ENCODE measurements at regions not wholly inside any gene's neighbourhood (a gene's known extent, or its start where the extent isn't known, plus 50 kb on each side); places are given as distances from the start of the nearest gene placed in this dataset.

GRCh38 chr6:21478883-21479539, 114.5 kb upstream of the SOX4 start:
- DNase-seq, result no peak

- no peak for DNase-seq
Observed at GRCh38 chr6:21486115-21486514, 107.4 kb upstream of the SOX4 start.

GRCh38 chr6:21489826-21490225, 103.7 kb upstream of the SOX4 start:
- DNase-seq, result no peak

- no peak for DNase-seq
Observed at GRCh38 chr6:21491955-21492354, 101.6 kb upstream of the SOX4 start.

GRCh38 chr6:21494505-21494904, 99.0 kb upstream of the SOX4 start:
- DNase-seq, result no peak

- no peak for DNase-seq
Observed at GRCh38 chr6:21496196-21496595, 97.4 kb upstream of the SOX4 start.

GRCh38 chr6:21496706-21497105, 96.8 kb upstream of the SOX4 start:
- DNase-seq, result no peak

GRCh38 chr6:21500314-21501020, 93.1 kb upstream of the SOX4 start:
- no peak for DNase-seq

GRCh38 chr6:21501021-21501354, 92.6 kb upstream of the SOX4 start:
- DNase-seq, result no peak

GRCh38 chr6:21501815-21502214, 91.7 kb upstream of the SOX4 start:
- no peak for DNase-seq

- DNase-seq, result no peak
Observed at GRCh38 chr6:21502682-21503081, 90.9 kb upstream of the SOX4 start.

GRCh38 chr6:21504790-21505189, 88.8 kb upstream of the SOX4 start:
- DNase-seq, result no peak

GRCh38 chr6:21505574-21505990, 88.0 kb upstream of the SOX4 start:
- no peak for DNase-seq

GRCh38 chr6:21506126-21506525, 87.4 kb upstream of the SOX4 start:
- DNase-seq, result no peak

- DNase-seq, result no peak
Observed at GRCh38 chr6:21507811-21508210, 85.7 kb upstream of the SOX4 start.

GRCh38 chr6:21508753-21509152, 84.8 kb upstream of the SOX4 start:
- no peak for DNase-seq

GRCh38 chr6:21511891-21512550, 81.5 kb upstream of the SOX4 start:
- DNase-seq, result no peak

- DNase-seq, result no peak
Observed at GRCh38 chr6:21514288-21514687, 79.3 kb upstream of the SOX4 start.

- DNase-seq, result no peak
Observed at GRCh38 chr6:21518317-21518716, 75.2 kb upstream of the SOX4 start.

- no peak for DNase-seq
Observed at GRCh38 chr6:21519642-21520041, 73.9 kb upstream of the SOX4 start.

- no peak for DNase-seq
Observed at GRCh38 chr6:21521276-21521675, 72.3 kb upstream of the SOX4 start.

- DNase-seq, result no peak
Observed at GRCh38 chr6:21522143-21522747, 71.3 kb upstream of the SOX4 start.

- DNase-seq, result no peak
Observed at GRCh38 chr6:21522797-21523456, 70.6 kb upstream of the SOX4 start.

Measured in activated naive CD4-positive, alpha-beta T cell treated with Interleukin-2 at 50 U/mL for 16 hours (primary cell).